ENCODE measurements at regions not wholly inside any gene's neighbourhood (a gene's known extent, or its start where the extent isn't known, plus 50 kb on each side); places are given as distances from the start of the nearest gene placed in this dataset.

- no peak overlapping the region for H3K27ac ChIP-seq (ENCODE audit: low read length)
- H3K9me3 ChIP-seq (ENCODE audit: control insufficient read depth, insufficient read depth, low read depth, low read length): no peaks in the 10 kb centered on the region
- H3K27me3 ChIP-seq (ENCODE audit: control insufficient read depth, insufficient read depth, low read length): no peaks in the 10 kb centered on the region
- H3K4me3 ChIP-seq (ENCODE audit: low read depth in 2 of 2, low read length in 2 of 2): no peak overlapping the region
- no peaks in the 10 kb centered on the region for H3K36me3 ChIP-seq (ENCODE audit: control insufficient read depth, insufficient read depth, low read length)
- intact Hi-C loops (cut with micrococcal nuclease; ENCODE audit: unreplicated experiment) (no loop called here), in situ Hi-C loops (cut with HindIII; ENCODE audit: low pct_unique_long_range_greater_than_20kb, low sequenced_read_pairs) (no loop called here)
- H3K4me1 ChIP-seq (ENCODE audit: control insufficient read depth, insufficient read depth, low read length): no peaks in the 10 kb centered on the region
- POLR2A ChIA-PET: no interaction called here
- TF ChIP-seq POLR2AphosphoS5 (IDR thresholded peaks at IDR 0.05; ENCODE audit: low read depth, low read length) (no peak), TCF7L2 (IDR thresholded peaks at IDR 0.05; ENCODE audit: low read depth, low read length) (no peak), SIN3A (IDR thresholded peaks at IDR 0.05; ENCODE audit: borderline replicate concordance, insufficient read depth, low read depth, low read length) (no peak), CTCF (IDR thresholded peaks at IDR 0.05) (no peak)
- TF ChIP-seq, protein P1, sequence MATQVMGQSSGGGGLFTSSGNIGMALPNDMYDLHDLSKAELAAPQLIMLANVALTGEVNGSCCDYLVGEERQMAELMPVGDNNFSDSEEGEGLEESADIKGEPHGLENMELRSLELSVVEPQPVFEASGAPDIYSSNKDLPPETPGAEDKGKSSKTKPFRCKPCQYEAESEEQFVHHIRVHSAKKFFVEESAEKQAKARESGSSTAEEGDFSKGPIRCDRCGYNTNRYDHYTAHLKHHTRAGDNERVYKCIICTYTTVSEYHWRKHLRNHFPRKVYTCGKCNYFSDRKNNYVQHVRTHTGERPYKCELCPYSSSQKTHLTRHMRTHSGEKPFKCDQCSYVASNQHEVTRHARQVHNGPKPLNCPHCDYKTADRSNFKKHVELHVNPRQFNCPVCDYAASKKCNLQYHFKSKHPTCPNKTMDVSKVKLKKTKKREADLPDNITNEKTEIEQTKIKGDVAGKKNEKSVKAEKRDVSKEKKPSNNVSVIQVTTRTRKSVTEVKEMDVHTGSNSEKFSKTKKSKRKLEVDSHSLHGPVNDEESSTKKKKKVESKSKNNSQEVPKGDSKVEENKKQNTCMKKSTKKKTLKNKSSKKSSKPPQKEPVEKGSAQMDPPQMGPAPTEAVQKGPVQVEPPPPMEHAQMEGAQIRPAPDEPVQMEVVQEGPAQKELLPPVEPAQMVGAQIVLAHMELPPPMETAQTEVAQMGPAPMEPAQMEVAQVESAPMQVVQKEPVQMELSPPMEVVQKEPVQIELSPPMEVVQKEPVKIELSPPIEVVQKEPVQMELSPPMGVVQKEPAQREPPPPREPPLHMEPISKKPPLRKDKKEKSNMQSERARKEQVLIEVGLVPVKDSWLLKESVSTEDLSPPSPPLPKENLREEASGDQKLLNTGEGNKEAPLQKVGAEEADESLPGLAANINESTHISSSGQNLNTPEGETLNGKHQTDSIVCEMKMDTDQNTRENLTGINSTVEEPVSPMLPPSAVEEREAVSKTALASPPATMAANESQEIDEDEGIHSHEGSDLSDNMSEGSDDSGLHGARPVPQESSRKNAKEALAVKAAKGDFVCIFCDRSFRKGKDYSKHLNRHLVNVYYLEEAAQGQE (IDR thresholded peaks at IDR 0.05; ENCODE audit: insufficient read depth in 1 of 2, low read depth in 2 of 2, low read length in 1 of 2): no peak
- ATAC-seq: no peak
- BruUV-seq (replicated peaks): no TSS peak
- no peak for DNase-seq (ENCODE audit: low read depth, low spot score)
- CTCF ChIA-PET: interaction anchor here (0.6 kb wide), 1 partner anchor 384 kb away, joined by 3 read pairs; no protein-coding TSS in a partner anchor
These were observed 138.4 kb upstream of the NALF2 start for GRCh38 chrX:69365755-69366154.

- TF ChIP-seq, protein P1 (IDR thresholded peaks at IDR 0.05; ENCODE audit: insufficient read depth in 1 of 2, low read depth in 2 of 2, low read length in 1 of 2): no peak
- no peak for TF ChIP-seq SIN3A (IDR thresholded peaks at IDR 0.05; ENCODE audit: borderline replicate concordance, insufficient read depth, low read depth, low read length)
- TF ChIP-seq TCF7L2 (IDR thresholded peaks at IDR 0.05; ENCODE audit: low read depth, low read length): no peak
- no peak for TF ChIP-seq POLR2AphosphoS5 (IDR thresholded peaks at IDR 0.05; ENCODE audit: low read depth, low read length)
- TF ChIP-seq CTCF (IDR thresholded peaks at IDR 0.05): no peak
- H3K4me3 ChIP-seq (ENCODE audit: low read depth in 2 of 2, low read length in 2 of 2): no peak overlapping the region
- ChIA-PET POLR2A (no interaction called here), CTCF (no interaction called here)
- no peaks in the 10 kb centered on the region for H3K27me3 ChIP-seq (ENCODE audit: control insufficient read depth, insufficient read depth, low read length)
- in situ Hi-C loops (cut with HindIII; ENCODE audit: low pct_unique_long_range_greater_than_20kb, low sequenced_read_pairs) (no loop called here), intact Hi-C loops (cut with micrococcal nuclease; ENCODE audit: unreplicated experiment) (no loop called here)
- BruUV-seq (replicated peaks): no TSS peak
- H3K9me3 ChIP-seq (ENCODE audit: control insufficient read depth, insufficient read depth, low read depth, low read length): no peaks in the 10 kb centered on the region
- no peak overlapping the region for H3K27ac ChIP-seq (ENCODE audit: low read length)
- no peaks in the 10 kb centered on the region for H3K4me1 ChIP-seq (ENCODE audit: control insufficient read depth, insufficient read depth, low read length)
- no peak for ATAC-seq
- DNase-seq (ENCODE audit: low read depth, low spot score): no peak
- no peaks in the 10 kb centered on the region for H3K36me3 ChIP-seq (ENCODE audit: control insufficient read depth, insufficient read depth, low read length)
These were observed 138.8 kb upstream of the NALF2 start for GRCh38 chrX:69365349-69365748.
